Type B pancreatic cell (in vitro differentiated cells): ENCODE measurements at regions not wholly inside any gene's neighbourhood (a gene's known extent, or its start where the extent isn't known, plus 50 kb on each side); places are given as distances from the start of the nearest gene placed in this dataset.

Experiments used
- DNase-seq: peaks from one replicate; pipeline ENCODE4 v3.0.0; 2021; ENCODE audit warnings: mixed read lengths; ENCODE audit not compliant: unreplicated experiment; ENCODE audit errors: extremely low spot score
- H3K27ac Mint-ChIP-seq: 2 replicates; pipeline ENCODE4 v1.8.0; 2021; ENCODE audit warnings: mild to moderate bottlenecking, mixed read lengths
- H3K27me3 Mint-ChIP-seq: 2 replicates; pipeline ENCODE4 v1.8.0; 2021; ENCODE audit warnings: mixed read lengths
- H3K36me3 Mint-ChIP-seq: 2 replicates; pipeline ENCODE4 v1.8.0; 2021; ENCODE audit warnings: mixed read lengths
- H3K4me1 Mint-ChIP-seq: one replicate; pipeline ENCODE4 v1.8.0; 2021; ENCODE audit warnings: mixed read lengths; ENCODE audit not compliant: unreplicated experiment
- H3K4me3 Mint-ChIP-seq: 2 replicates; pipeline ENCODE4 v1.8.0; 2021; ENCODE audit warnings: mild to moderate bottlenecking, mixed read lengths
- H3K9me3 Mint-ChIP-seq: 2 replicates; pipeline ENCODE4 v1.8.0; 2021; ENCODE audit warnings: mixed read lengths
- TF ChIP-seq, protein P1 (sequence below): fragments of 200-600 bp; sonication (generic); conservative IDR thresholded peaks from 2 replicates; pipeline ENCODE4 v1.5.0; 2021; ENCODE audit warnings: antibody characterized with exemption, mild to moderate bottlenecking

- no peak overlapping the region for H3K27ac Mint-ChIP-seq
- TF ChIP-seq, protein P1, sequence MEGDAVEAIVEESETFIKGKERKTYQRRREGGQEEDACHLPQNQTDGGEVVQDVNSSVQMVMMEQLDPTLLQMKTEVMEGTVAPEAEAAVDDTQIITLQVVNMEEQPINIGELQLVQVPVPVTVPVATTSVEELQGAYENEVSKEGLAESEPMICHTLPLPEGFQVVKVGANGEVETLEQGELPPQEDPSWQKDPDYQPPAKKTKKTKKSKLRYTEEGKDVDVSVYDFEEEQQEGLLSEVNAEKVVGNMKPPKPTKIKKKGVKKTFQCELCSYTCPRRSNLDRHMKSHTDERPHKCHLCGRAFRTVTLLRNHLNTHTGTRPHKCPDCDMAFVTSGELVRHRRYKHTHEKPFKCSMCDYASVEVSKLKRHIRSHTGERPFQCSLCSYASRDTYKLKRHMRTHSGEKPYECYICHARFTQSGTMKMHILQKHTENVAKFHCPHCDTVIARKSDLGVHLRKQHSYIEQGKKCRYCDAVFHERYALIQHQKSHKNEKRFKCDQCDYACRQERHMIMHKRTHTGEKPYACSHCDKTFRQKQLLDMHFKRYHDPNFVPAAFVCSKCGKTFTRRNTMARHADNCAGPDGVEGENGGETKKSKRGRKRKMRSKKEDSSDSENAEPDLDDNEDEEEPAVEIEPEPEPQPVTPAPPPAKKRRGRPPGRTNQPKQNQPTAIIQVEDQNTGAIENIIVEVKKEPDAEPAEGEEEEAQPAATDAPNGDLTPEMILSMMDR: no peak
- H3K9me3 Mint-ChIP-seq: no peaks in the 10 kb centered on the region
- DNase-seq: no peak
- no peaks in the 10 kb centered on the region for H3K36me3 Mint-ChIP-seq
- H3K27me3 Mint-ChIP-seq: no peaks in the 10 kb centered on the region
- H3K4me1 Mint-ChIP-seq: no peaks in the 10 kb centered on the region
- H3K4me3 Mint-ChIP-seq: no peak overlapping the region
Measured at GRCh38 chr9:29312327-29312726, 1739.0 kb upstream of the C9orf72 start.

DNA sequence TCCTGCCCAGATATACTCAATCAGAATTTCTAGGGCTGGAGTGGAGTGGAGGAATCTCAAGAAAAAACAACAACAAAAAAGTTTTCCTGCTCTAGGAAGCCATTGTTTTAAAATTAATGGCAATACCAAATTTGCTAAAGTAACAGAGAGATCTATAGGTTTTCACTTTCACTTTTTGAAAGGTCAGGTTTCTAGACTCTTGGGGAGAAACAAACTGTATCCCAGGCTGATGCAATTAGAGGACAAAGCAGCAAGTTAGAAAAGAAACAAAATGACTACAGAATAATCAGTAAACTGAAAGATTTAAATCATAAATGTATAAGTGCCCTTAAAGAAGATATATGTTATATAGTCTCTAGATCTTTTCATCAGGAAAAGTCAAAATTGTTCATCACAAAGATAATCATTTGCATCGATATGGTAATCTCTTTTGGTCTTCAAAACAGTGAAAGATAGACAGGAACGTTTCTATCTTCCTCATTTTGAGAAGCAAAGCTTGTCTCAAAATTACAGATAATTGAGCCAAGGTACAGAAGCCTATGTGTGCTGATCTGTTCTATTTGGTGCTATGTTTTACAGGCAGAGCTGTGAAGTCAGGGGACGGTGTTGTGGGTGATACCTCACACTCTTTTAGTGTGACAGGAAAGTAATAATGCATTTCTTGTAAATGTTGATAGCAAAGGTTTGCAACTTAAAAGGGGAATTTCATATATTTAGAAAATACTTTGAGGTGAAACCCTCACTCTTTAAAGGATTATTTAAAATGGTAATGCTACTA, 1746.6 kb upstream of the C9orf72 start:
- DNase-seq: no peak
- Mint-ChIP-seq H3K4me3 (no peak overlapping the region), H3K36me3 (no peaks in the 10 kb centered on the region), H3K4me1 (no peaks in the 10 kb centered on the region), H3K9me3 (no peaks in the 10 kb centered on the region), H3K27me3 (no peaks in the 10 kb centered on the region), H3K27ac (no peak overlapping the region)
- TF ChIP-seq, protein P1: no peak

DNA sequence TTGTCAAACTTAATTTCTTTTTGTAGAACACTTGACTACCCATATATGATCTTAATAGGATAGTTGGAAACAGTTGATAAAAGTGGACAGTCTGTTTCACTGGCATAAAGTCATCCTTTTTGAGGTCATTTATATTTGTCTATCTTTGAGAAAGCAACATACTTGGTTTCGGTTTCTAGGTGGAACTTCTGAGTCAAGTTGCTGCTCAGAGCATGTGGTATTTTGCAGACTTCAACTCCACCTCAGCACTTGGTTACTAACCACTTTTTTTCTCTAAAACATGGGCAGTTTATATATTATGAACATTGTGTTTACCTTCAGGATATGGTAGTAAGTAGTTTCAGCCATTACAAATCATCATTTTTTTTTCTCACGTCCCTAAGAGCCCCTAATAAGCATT, 1749.0 kb upstream of the C9orf72 start:
- TF ChIP-seq, protein P1: no peak
- Mint-ChIP-seq H3K27me3 (no peaks in the 10 kb centered on the region), H3K9me3 (no peaks in the 10 kb centered on the region), H3K4me1 (no peaks in the 10 kb centered on the region), H3K27ac (no peak overlapping the region), H3K36me3 (no peaks in the 10 kb centered on the region), H3K4me3 (no peak overlapping the region)
- DNase-seq: no peak

GRCh38 chr9:29325894-29326293, 1752.6 kb upstream of the C9orf72 start:
- H3K27ac Mint-ChIP-seq: no peak overlapping the region
- H3K36me3 Mint-ChIP-seq: no peaks in the 10 kb centered on the region
- H3K4me1 Mint-ChIP-seq: no peaks in the 10 kb centered on the region
- no peaks in the 10 kb centered on the region for H3K9me3 Mint-ChIP-seq
- DNase-seq: no peak
- H3K27me3 Mint-ChIP-seq: no peaks in the 10 kb centered on the region
- no peak overlapping the region for H3K4me3 Mint-ChIP-seq
- TF ChIP-seq, protein P1: no peak

DNA sequence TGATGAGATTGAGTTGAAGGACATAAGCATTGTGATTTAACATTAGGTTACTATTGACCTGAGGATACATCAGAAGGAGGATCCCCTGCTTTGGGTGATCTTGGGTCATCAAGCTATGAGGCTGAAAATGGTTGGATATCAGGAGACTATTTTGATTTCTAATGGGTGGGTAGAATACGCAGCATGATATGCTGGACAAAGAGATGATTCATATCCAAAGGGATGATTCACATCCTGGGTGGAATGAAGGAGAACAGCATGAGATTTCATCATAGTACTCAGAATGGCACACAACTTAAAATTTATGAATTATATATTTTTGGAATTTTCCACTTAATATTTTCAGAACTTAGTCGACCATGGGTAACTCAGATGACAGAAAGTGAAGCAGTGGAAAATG, 1759.5 kb upstream of the C9orf72 start:
- H3K27me3 Mint-ChIP-seq: no peaks in the 10 kb centered on the region
- TF ChIP-seq, protein P1: no peak
- no peaks in the 10 kb centered on the region for H3K4me1 Mint-ChIP-seq
- H3K4me3 Mint-ChIP-seq: no peak overlapping the region
- no peaks in the 10 kb centered on the region for H3K9me3 Mint-ChIP-seq
- no peak overlapping the region for H3K27ac Mint-ChIP-seq
- H3K36me3 Mint-ChIP-seq: no peaks in the 10 kb centered on the region
- no peak for DNase-seq

GRCh38 chr9:29336281-29336680, 1763.0 kb upstream of the C9orf72 start:
- no peaks in the 10 kb centered on the region for H3K27me3 Mint-ChIP-seq
- TF ChIP-seq, protein P1: no peak
- no peaks in the 10 kb centered on the region for H3K4me1 Mint-ChIP-seq
- DNase-seq: no peak
- H3K9me3 Mint-ChIP-seq: no peaks in the 10 kb centered on the region
- H3K27ac Mint-ChIP-seq: no peak overlapping the region
- H3K4me3 Mint-ChIP-seq: no peak overlapping the region
- H3K36me3 Mint-ChIP-seq: no peaks in the 10 kb centered on the region
